Mesodermal cell (in vitro differentiated cells): ENCODE measurements at regions not wholly inside any gene's neighbourhood (a gene's known extent, or its start where the extent isn't known, plus 50 kb on each side); places are given as distances from the start of the nearest gene placed in this dataset.

ENCODE experiments used
- H3K27ac ChIP-seq: 2 replicates; pipeline ENCODE4 v1.7.0; 2013; ENCODE audit warnings: mild to moderate bottlenecking, low read depth, low read length, moderate library complexity; ENCODE audit not compliant: severe bottlenecking
- H3K36me3 ChIP-seq: 2 replicates; pipeline ENCODE4 v1.7.1; 2013; ENCODE audit warnings: mild to moderate bottlenecking, low read length, moderate library complexity; ENCODE audit not compliant: control insufficient read depth, insufficient read depth
- H3K4me1 ChIP-seq: one replicate; pipeline ENCODE4 v1.7.1; 2013; ENCODE audit warnings: mild to moderate bottlenecking, low read length; ENCODE audit not compliant: insufficient read depth, control insufficient read depth, poor library complexity, severe bottlenecking
- H3K4me3 ChIP-seq: 2 replicates; pipeline ENCODE4 v1.7.0; 2013; ENCODE audit warnings: low read length, control low read depth, mild to moderate bottlenecking; ENCODE audit not compliant: insufficient read depth, poor library complexity, severe bottlenecking; ENCODE audit errors: extremely low read depth
- H3K9me3 ChIP-seq: 2 replicates; pipeline ENCODE4 v1.7.1; 2013; ENCODE audit warnings: mild to moderate bottlenecking, low read length, moderate library complexity; ENCODE audit not compliant: control insufficient read depth
- WGBS, 2 experiments: methylation state at CpG; one replicate each; pipeline ENCODE4 v1.1.5; 2013; ENCODE audit warnings: missing lambda C conversion rate in 2 of 2; ENCODE audit not compliant: insufficient coverage in 2 of 2; 5-methylcytosine and 5-hydroxymethylcytosine counted together

- Histone ChIP-seq H3K27ac (no peak overlapping the region), H3K9me3 (no peaks in the 10 kb centered on the region), H3K4me3 (no peak overlapping the region), H3K36me3 (no peaks in the 10 kb centered on the region), H3K4me1 (no peaks in the 10 kb centered on the region)
- WGBS, 2 experiments = 88 to 98% methylated on average over 4 of the region's 4 CpGs
These were observed 85.0 kb downstream of the BMP2 start for GRCh38 chr20:6852478-6852877.

GRCh38 chr20:6855104-6855503 lies 87.6 kb downstream of the BMP2 start:
- no peaks in the 10 kb centered on the region for H3K36me3 ChIP-seq
- 75 to 88% methylated on average over 2 of the region's 3 CpGs for WGBS, 2 experiments
- H3K4me1 ChIP-seq = no peaks in the 10 kb centered on the region
- no peaks in the 10 kb centered on the region for H3K9me3 ChIP-seq
- no peak overlapping the region for H3K4me3 ChIP-seq
- no peak overlapping the region for H3K27ac ChIP-seq

- H3K27ac ChIP-seq = no peak overlapping the region
- no peaks in the 10 kb centered on the region for H3K9me3 ChIP-seq
- 89% methylated on average over 1 of the region's 1 CpG; no CpG with 5 or more reads in 1 of the 2 experiments for WGBS, 2 experiments
- H3K36me3 ChIP-seq = no peaks in the 10 kb centered on the region
- H3K4me3 ChIP-seq = no peak overlapping the region
- H3K4me1 ChIP-seq = no peaks in the 10 kb centered on the region
These were observed 88.3 kb downstream of the BMP2 start for GRCh38 chr20:6855796-6856195.

- Histone ChIP-seq H3K9me3 (no peaks in the 10 kb centered on the region), H3K4me3 (no peak overlapping the region), H3K36me3 (no peaks in the 10 kb centered on the region), H3K4me1 (no peaks in the 10 kb centered on the region), H3K27ac (no peak overlapping the region)
- WGBS, 2 experiments = 96 to 97% methylated on average over 5 of the region's 5 CpGs
These were observed 90.4 kb downstream of the BMP2 start for GRCh38 chr20:6857927-6858326.

GRCh38 chr20:6863355-6863754 lies 95.9 kb downstream of the BMP2 start:
- Histone ChIP-seq H3K4me3 (no peak overlapping the region), H3K36me3 (no peaks in the 10 kb centered on the region), H3K9me3 (no peaks in the 10 kb centered on the region), H3K4me1 (no peaks in the 10 kb centered on the region), H3K27ac (no peak overlapping the region)
- WGBS, 2 experiments = 80 to 86% methylated on average over 1 to 2 of the region's 2 CpGs

GRCh38 chr20:6863798-6864201 lies 96.3 kb downstream of the BMP2 start:
- Histone ChIP-seq H3K27ac (no peak overlapping the region), H3K4me3 (no peak overlapping the region)
- WGBS, 2 experiments = 94 to 100% methylated on average over 4 to 7 of the region's 7 CpGs

GRCh38 chr20:6864740-6865139 lies 97.3 kb downstream of the BMP2 start:
- WGBS, 2 experiments = 85 to 90% methylated on average over 2 of the region's 5 CpGs
- H3K9me3 ChIP-seq = no peaks in the 10 kb centered on the region

More at GRCh38 chr20:6863798-6864201, 96.3 kb downstream of the BMP2 start:
- H3K4me1 ChIP-seq = no peaks in the 10 kb centered on the region
- no peaks in the 10 kb centered on the region for H3K9me3 ChIP-seq
- no peaks in the 10 kb centered on the region for H3K36me3 ChIP-seq

GRCh38 chr20:6866741-6867140 lies 99.3 kb downstream of the BMP2 start:
- Histone ChIP-seq H3K36me3 (no peaks in the 10 kb centered on the region), H3K4me3 (no peak overlapping the region), H3K27ac (no peak overlapping the region), H3K4me1 (no peaks in the 10 kb centered on the region), H3K9me3 (no peaks in the 10 kb centered on the region)
- WGBS, 2 experiments = no CpG with 5 or more reads among the region's 3 CpGs

More at GRCh38 chr20:6864740-6865139, 97.3 kb downstream of the BMP2 start:
- Histone ChIP-seq H3K4me1 (no peaks in the 10 kb centered on the region), H3K4me3 (no peak overlapping the region), H3K36me3 (no peaks in the 10 kb centered on the region), H3K27ac (no peak overlapping the region)

GRCh38 chr20:6868861-6869260 lies 101.4 kb downstream of the BMP2 start:
- Histone ChIP-seq H3K4me3 (no peak overlapping the region), H3K27ac (no peak overlapping the region), H3K36me3 (no peaks in the 10 kb centered on the region), H3K9me3 (no peaks in the 10 kb centered on the region), H3K4me1 (no peaks in the 10 kb centered on the region)
- WGBS, 2 experiments = 92 to 94% methylated on average over 5 to 7 of the region's 7 CpGs

GRCh38 chr20:6870559-6870958 lies 103.1 kb downstream of the BMP2 start:
- Histone ChIP-seq H3K9me3 (no peaks in the 10 kb centered on the region), H3K36me3 (no peaks in the 10 kb centered on the region), H3K27ac (no peak overlapping the region), H3K4me1 (no peaks in the 10 kb centered on the region), H3K4me3 (no peak overlapping the region)
- 62 to 88% methylated on average over 2 to 4 of the region's 5 CpGs for WGBS, 2 experiments

- Histone ChIP-seq H3K9me3 (no peaks in the 10 kb centered on the region), H3K4me1 (no peaks in the 10 kb centered on the region), H3K36me3 (no peaks in the 10 kb centered on the region), H3K27ac (no peak overlapping the region), H3K4me3 (no peak overlapping the region)
- WGBS, 2 experiments = 60 to 100% methylated on average over 1 of the region's 1 CpG
These were observed 110.1 kb downstream of the BMP2 start for GRCh38 chr20:6877633-6878032.
